Stimulated activated CD4-positive, alpha-beta T cell treated with anti-CD3 and anti-CD28 coated beads, Interleukin-12 subunit alpha, Interleukin-12 subunit beta, amount 100 ng/mL, for 4 hours (primary cell): ENCODE measurements at regions not wholly inside any gene's neighbourhood (a gene's known extent, or its start where the extent isn't known, plus 50 kb on each side); places are given as distances from the start of the nearest gene placed in this dataset.
"Not testable (repeated sequence)": the region's sequence is repeated elsewhere in the genome, so short reads cannot be mapped to it uniquely, and the experiment has no call there.

Experiments
- DNase-seq: peaks from one replicate; pipeline ENCODE4 v3.0.0-alpha.2; 2020

GRCh38 chr1:178020968-178021640 is 51.2 kb upstream of the SEC16B start:
- no peak for DNase-seq

- no peak for DNase-seq
Measured at GRCh38 chr1:178021950-178022349, 52.1 kb upstream of the SEC16B start.

GRCh38 chr1:178023181-178023618 is 53.3 kb upstream of the SEC16B start:
- no peak for DNase-seq

- no peak for DNase-seq
Measured at GRCh38 chr1:178024504-178024903, 54.6 kb upstream of the SEC16B start.

- DNase-seq = no peak
Measured at GRCh38 chr1:178025613-178026356, 55.9 kb upstream of the SEC16B start.

GRCh38 chr1:178028841-178029481 is 59.1 kb upstream of the SEC16B start:
- DNase-seq = no peak

GRCh38 chr1:178030467-178030866 is 60.6 kb upstream of the SEC16B start:
- DNase-seq = no peak

- peak; percentile 2 for DNase-seq
Measured at GRCh38 chr1:178031856-178032320, 62.0 kb upstream of the RASAL2 start.

GRCh38 chr1:178033019-178033418 is 60.9 kb upstream of the RASAL2 start:
- no peak for DNase-seq

GRCh38 chr1:178034676-178035075 is 59.2 kb upstream of the RASAL2 start:
- no peak for DNase-seq

GRCh38 chr1:178036090-178036489 is 57.8 kb upstream of the RASAL2 start:
- no peak for DNase-seq

GRCh38 chr1:178037510-178038253 is 56.2 kb upstream of the RASAL2 start:
- no peak for DNase-seq

- DNase-seq = no peak
Measured at GRCh38 chr1:178038372-178038771, 55.5 kb upstream of the RASAL2 start.

GRCh38 chr1:178039891-178040290 is 54.0 kb upstream of the RASAL2 start:
- no peak for DNase-seq

GRCh38 chr1:178043940-178044339 is 50.0 kb upstream of the RASAL2 start:
- DNase-seq = not testable (repeated sequence)
